ENCODE measurements at regions not wholly inside any gene's neighbourhood (a gene's known extent, or its start where the extent isn't known, plus 50 kb on each side); places are given as distances from the start of the nearest gene placed in this dataset.

DNA sequence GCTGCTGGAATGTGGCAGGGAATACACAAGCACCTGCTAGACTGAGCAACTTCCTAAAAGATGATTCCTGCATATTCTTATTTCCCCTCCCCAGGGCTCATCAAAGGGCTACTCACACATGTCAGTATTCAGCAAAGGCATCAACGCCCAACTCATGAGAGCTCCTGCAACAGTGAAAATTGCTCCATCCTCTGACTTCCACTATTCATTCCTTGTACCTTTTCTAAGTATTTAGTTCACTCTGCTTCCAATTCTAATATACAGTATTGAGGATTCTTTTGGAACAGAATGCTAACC, 84.1 kb downstream of the SCN11A start:
- TF ChIP-seq, protein P1, sequence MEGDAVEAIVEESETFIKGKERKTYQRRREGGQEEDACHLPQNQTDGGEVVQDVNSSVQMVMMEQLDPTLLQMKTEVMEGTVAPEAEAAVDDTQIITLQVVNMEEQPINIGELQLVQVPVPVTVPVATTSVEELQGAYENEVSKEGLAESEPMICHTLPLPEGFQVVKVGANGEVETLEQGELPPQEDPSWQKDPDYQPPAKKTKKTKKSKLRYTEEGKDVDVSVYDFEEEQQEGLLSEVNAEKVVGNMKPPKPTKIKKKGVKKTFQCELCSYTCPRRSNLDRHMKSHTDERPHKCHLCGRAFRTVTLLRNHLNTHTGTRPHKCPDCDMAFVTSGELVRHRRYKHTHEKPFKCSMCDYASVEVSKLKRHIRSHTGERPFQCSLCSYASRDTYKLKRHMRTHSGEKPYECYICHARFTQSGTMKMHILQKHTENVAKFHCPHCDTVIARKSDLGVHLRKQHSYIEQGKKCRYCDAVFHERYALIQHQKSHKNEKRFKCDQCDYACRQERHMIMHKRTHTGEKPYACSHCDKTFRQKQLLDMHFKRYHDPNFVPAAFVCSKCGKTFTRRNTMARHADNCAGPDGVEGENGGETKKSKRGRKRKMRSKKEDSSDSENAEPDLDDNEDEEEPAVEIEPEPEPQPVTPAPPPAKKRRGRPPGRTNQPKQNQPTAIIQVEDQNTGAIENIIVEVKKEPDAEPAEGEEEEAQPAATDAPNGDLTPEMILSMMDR (conservative IDR thresholded peaks at IDR 0.05; ENCODE audit: low read length): no peak
- TF ChIP-seq EZH2phosphoT487 (IDR thresholded peaks at IDR 0.05; ENCODE audit: borderline replicate concordance): no peak

Measured in Loucy (cell line).